Natural killer cell treated with Interleukin-12 subunit alpha and Interleukin-12 subunit beta and Interleukin-15 and Interleukin-18, amount 100 ng/mL, for 72 hours (primary cell): ENCODE measurements at regions not wholly inside any gene's neighbourhood (a gene's known extent, or its start where the extent isn't known, plus 50 kb on each side); places are given as distances from the start of the nearest gene placed in this dataset.

ENCODE experiments used
- ATAC-seq, 2 donors: fragments of 150-1000 bp; cut with Tn5 transposase in 1 of 2; sonication (Bioruptor Pico), chemical (Tn5 transposase) in 1 of 2; 2 replicates each; pipeline ENCODE4 v1.10.0; 2021
- DNase-seq: peaks from one replicate; pipeline ENCODE4 v3.0.0; 2022; ENCODE audit warnings: low spot score
- H3K27ac Mint-ChIP-seq, 2 donors: 1 replicate in 1 of 2; 2 replicates in 1 of 2; pipeline ENCODE4 v1.8.0; 2022; ENCODE audit warnings: mixed read lengths in 2 of 2, mild to moderate bottlenecking in 1 of 2, moderate library complexity in 1 of 2
- H3K27me3 Mint-ChIP-seq, 2 donors: 1 replicate in 1 of 2; 2 replicates in 1 of 2; pipeline ENCODE4 v1.8.0; 2022; ENCODE audit warnings: mixed read lengths in 2 of 2
- H3K36me3 Mint-ChIP-seq: one replicate; pipeline ENCODE4 v1.8.0; 2022; ENCODE audit warnings: mixed read lengths
- H3K4me1 Mint-ChIP-seq, 2 donors: 1 replicate in 1 of 2; 2 replicates in 1 of 2; pipeline ENCODE4 v1.8.0; 2022; ENCODE audit warnings: low read depth in 2 of 2, mixed read lengths in 2 of 2, mild to moderate bottlenecking in 1 of 2
- H3K4me3 Mint-ChIP-seq: one replicate; pipeline ENCODE4 v1.8.0; 2022; ENCODE audit warnings: mixed read lengths
- H3K9me3 Mint-ChIP-seq: 2 replicates; pipeline ENCODE4 v1.8.0; 2022; ENCODE audit warnings: mixed read lengths

GRCh38 chr2:65501074-65501473 lies 68.7 kb upstream of the SPRED2 start:
- H3K4me3 Mint-ChIP-seq = no peak overlapping the region
- H3K4me1 Mint-ChIP-seq = no peaks in the 10 kb centered on the region
- H3K27me3 Mint-ChIP-seq = peaks cover 11 to 35% of the 10 kb centered on the region in 2 donors
- no peak for DNase-seq
- H3K9me3 Mint-ChIP-seq = no peaks in the 10 kb centered on the region
- no peak for ATAC-seq
- H3K36me3 Mint-ChIP-seq = no peaks in the 10 kb centered on the region
- H3K27ac Mint-ChIP-seq = no peak overlapping the region

- Mint-ChIP-seq H3K4me3 (no peak overlapping the region), H3K27me3 (peaks cover 13 to 35% of the 10 kb centered on the region in 2 donors), H3K27ac (no peak overlapping the region), H3K36me3 (no peaks in the 10 kb centered on the region), H3K4me1 (no peaks in the 10 kb centered on the region), H3K9me3 (no peaks in the 10 kb centered on the region)
- no peak for ATAC-seq
- DNase-seq = no peak
These were observed 68.1 kb upstream of the SPRED2 start for GRCh38 chr2:65500310-65501040.

- DNase-seq = no peak
- no peak overlapping the region for H3K4me3 Mint-ChIP-seq
- no peaks in the 10 kb centered on the region for H3K36me3 Mint-ChIP-seq
- no peak overlapping the region for H3K27ac Mint-ChIP-seq
- H3K27me3 Mint-ChIP-seq = peaks cover 13 to 23% of the 10 kb centered on the region in 2 donors
- H3K9me3 Mint-ChIP-seq = no peaks in the 10 kb centered on the region
- ATAC-seq = no peak
- H3K4me1 Mint-ChIP-seq = no peaks in the 10 kb centered on the region
These were observed 66.8 kb upstream of the SPRED2 start for GRCh38 chr2:65499216-65499615.

GRCh38 chr2:65498396-65498795 lies 66.0 kb upstream of the SPRED2 start:
- Mint-ChIP-seq H3K4me1 (no peaks in the 10 kb centered on the region), H3K9me3 (no peaks in the 10 kb centered on the region), H3K36me3 (no peaks in the 10 kb centered on the region), H3K4me3 (no peak overlapping the region), H3K27ac (no peak overlapping the region), H3K27me3 (peaks cover 13 to 23% of the 10 kb centered on the region in 2 donors)
- ATAC-seq (no peak), DNase-seq (no peak)

GRCh38 chr2:65495251-65495877 lies 63.0 kb upstream of the SPRED2 start:
- H3K36me3 Mint-ChIP-seq = no peaks in the 10 kb centered on the region
- DNase-seq = no peak
- no peak overlapping the region for H3K27ac Mint-ChIP-seq
- H3K27me3 Mint-ChIP-seq = peaks cover 14 to 16% of the 10 kb centered on the region in 2 donors
- no peak overlapping the region for H3K4me3 Mint-ChIP-seq
- no peak for ATAC-seq
- no peaks in the 10 kb centered on the region for H3K9me3 Mint-ChIP-seq
- H3K4me1 Mint-ChIP-seq = no peaks in the 10 kb centered on the region

GRCh38 chr2:65494078-65494477 lies 61.7 kb upstream of the SPRED2 start:
- DNase-seq = no peak
- ATAC-seq = no peak
- Mint-ChIP-seq H3K27ac (no peak overlapping the region), H3K9me3 (no peaks in the 10 kb centered on the region), H3K36me3 (no peaks in the 10 kb centered on the region), H3K4me3 (no peak overlapping the region), H3K4me1 (no peaks in the 10 kb centered on the region), H3K27me3 (peaks cover 13 to 14% of the 10 kb centered on the region in 2 donors)

- ATAC-seq (no peak), DNase-seq (no peak)
- no peak overlapping the region for H3K27ac Mint-ChIP-seq
These were observed 59.0 kb upstream of the SPRED2 start for GRCh38 chr2:65491381-65491905.

GRCh38 chr2:65490222-65490621 lies 57.8 kb upstream of the SPRED2 start:
- DNase-seq (no peak), ATAC-seq (no peak)
- Mint-ChIP-seq H3K4me3 (no peak overlapping the region), H3K9me3 (peaks cover 8% of the 10 kb centered on the region), H3K27ac (no peak overlapping the region), H3K36me3 (peaks cover 9% of the 10 kb centered on the region), H3K27me3 (peaks cover 14 to 16% of the 10 kb centered on the region in 2 donors), H3K4me1 (no peaks in the 10 kb centered on the region)

More at GRCh38 chr2:65491381-65491905, 59.0 kb upstream of the SPRED2 start:
- no peaks in the 10 kb centered on the region for H3K4me1 Mint-ChIP-seq
- H3K4me3 Mint-ChIP-seq = no peak overlapping the region
- peaks cover 8% of the 10 kb centered on the region for H3K9me3 Mint-ChIP-seq
- peaks cover 16% of the 10 kb centered on the region in 2 donors for H3K27me3 Mint-ChIP-seq
- H3K36me3 Mint-ChIP-seq = peaks cover 9% of the 10 kb centered on the region

- H3K36me3 Mint-ChIP-seq = peaks cover 9% of the 10 kb centered on the region
- no peak overlapping the region for H3K27ac Mint-ChIP-seq
- no peak overlapping the region for H3K4me3 Mint-ChIP-seq
- peaks cover 12 to 16% of the 10 kb centered on the region in 2 donors for H3K27me3 Mint-ChIP-seq
- ATAC-seq (no peak), DNase-seq (no peak)
- no peaks in the 10 kb centered on the region for H3K4me1 Mint-ChIP-seq
- H3K9me3 Mint-ChIP-seq = peaks cover 8% of the 10 kb centered on the region
These were observed 56.9 kb upstream of the SPRED2 start for GRCh38 chr2:65489269-65489668.

- DNase-seq = no peak
- Mint-ChIP-seq H3K4me1 (no peaks in the 10 kb centered on the region), H3K9me3 (peaks cover 8% of the 10 kb centered on the region), H3K27ac (no peak overlapping the region), H3K36me3 (peaks cover 9% of the 10 kb centered on the region), H3K27me3 (peaks cover 17 to 22% of the 10 kb centered on the region in 2 donors), H3K4me3 (no peak overlapping the region)
- no peak for ATAC-seq
These were observed 56.1 kb upstream of the SPRED2 start for GRCh38 chr2:65488527-65488926.

- Mint-ChIP-seq H3K27ac (no peak overlapping the region), H3K9me3 (peaks cover 8% of the 10 kb centered on the region), H3K4me1 (no peaks in the 10 kb centered on the region), H3K27me3 (peaks cover 21 to 25% of the 10 kb centered on the region in 2 donors), H3K4me3 (no peak overlapping the region), H3K36me3 (peaks cover 9% of the 10 kb centered on the region)
- DNase-seq (no peak), ATAC-seq (no peak)
These were observed 55.0 kb upstream of the SPRED2 start for GRCh38 chr2:65487404-65487803.

GRCh38 chr2:65486802-65487201 lies 54.4 kb upstream of the SPRED2 start:
- Mint-ChIP-seq H3K4me1 (no peaks in the 10 kb centered on the region), H3K9me3 (peaks cover 8% of the 10 kb centered on the region), H3K36me3 (peaks cover 9% of the 10 kb centered on the region), H3K27ac (no peak overlapping the region), H3K27me3 (peaks cover 21 to 25% of the 10 kb centered on the region in 2 donors), H3K4me3 (no peak overlapping the region)
- ATAC-seq (no peak), DNase-seq (no peak)

GRCh38 chr2:65486282-65486681 lies 53.9 kb upstream of the SPRED2 start:
- Mint-ChIP-seq H3K27me3 (peaks cover 21 to 25% of the 10 kb centered on the region in 2 donors), H3K9me3 (peaks cover 8% of the 10 kb centered on the region), H3K4me3 (no peak overlapping the region), H3K36me3 (peaks cover 9% of the 10 kb centered on the region), H3K4me1 (no peaks in the 10 kb centered on the region), H3K27ac (no peak overlapping the region)
- DNase-seq (no peak), ATAC-seq (no peak)

- no peak overlapping the region for H3K27ac Mint-ChIP-seq
- peaks cover 8% of the 10 kb centered on the region for H3K9me3 Mint-ChIP-seq
- DNase-seq (no peak), ATAC-seq (no peak)
- peaks cover 21 to 25% of the 10 kb centered on the region in 2 donors for H3K27me3 Mint-ChIP-seq
- H3K4me3 Mint-ChIP-seq = no peak overlapping the region
- peaks cover 9% of the 10 kb centered on the region for H3K36me3 Mint-ChIP-seq
- H3K4me1 Mint-ChIP-seq = no peaks in the 10 kb centered on the region
These were observed 53.4 kb upstream of the SPRED2 start for GRCh38 chr2:65485839-65486238.
